ENCODE measurements at regions not wholly inside any gene's neighbourhood (a gene's known extent, or its start where the extent isn't known, plus 50 kb on each side); places are given as distances from the start of the nearest gene placed in this dataset.

- Histone ChIP-seq H3K9ac (no peak overlapping the region), H3F3A (replicated peaks; ENCODE audit: insufficient read depth) (no peaks in the 10 kb centered on the region), H3K4me2 (no peak overlapping the region), H3K4me3 (ENCODE audit: low read depth in 2 of 2, low read length in 1 of 2) (no peak overlapping the region), H2AFZ (ENCODE audit: low read depth) (no peak overlapping the region), H3K4me1 (ENCODE audit: control insufficient read depth in 1 of 2, insufficient read depth in 2 of 2, low read depth in 1 of 2, low read length in 1 of 2) (peaks cover 0 to 2% of the 10 kb centered on the region in 2 experiments; a peak in 2 of 4 replicates), H3K79me2 (ENCODE audit: insufficient read depth) (no peaks in the 10 kb centered on the region), H3K27ac (ENCODE audit: low read depth in 2 of 2, low read length in 1 of 2) (no peak overlapping the region), H3K9me3 (no peaks in the 10 kb centered on the region), H3K36me3 (replicated peaks in 1 of 2; ENCODE audit: control insufficient read depth in 1 of 2, insufficient read depth in 2 of 2, low read length in 1 of 2) (no peaks in the 10 kb centered on the region), H3K27me3 (ENCODE audit: insufficient read depth) (no peaks in the 10 kb centered on the region), H3K9me2 (no peaks in the 10 kb centered on the region), H4K20me1 (ENCODE audit: insufficient read depth) (no peaks in the 10 kb centered on the region)
- WGBS (ENCODE audit: low lambda C conversion rate): 83% methylated on average over 3 of the region's 3 CpGs
- TF ChIP-seq MAX (IDR thresholded peaks at IDR 0.05; ENCODE audit: low read depth) (no peak), MEF2A (IDR thresholded peaks at IDR 0.05; ENCODE audit: borderline replicate concordance, low read depth) (no peak), RXRA (IDR thresholded peaks at IDR 0.05; ENCODE audit: borderline replicate concordance, low read depth) (no peak), TAF1 (IDR thresholded peaks at IDR 0.05; ENCODE audit: borderline replicate concordance, low read depth, low read length) (no peak), EZH2phosphoT487 (IDR thresholded peaks at IDR 0.05; ENCODE audit: borderline replicate concordance, low read depth) (no peak), USF1 (IDR thresholded peaks at IDR 0.05; ENCODE audit: borderline replicate concordance, low read depth) (no peak), EP300 (IDR thresholded peaks at IDR 0.05; ENCODE audit: borderline replicate concordance in 1 of 2, low read depth in 1 of 2, low read length in 1 of 2) (no peak), ZBTB33 (IDR thresholded peaks at IDR 0.05; ENCODE audit: borderline replicate concordance, low read depth) (no peak), FOSL2 (IDR thresholded peaks at IDR 0.05; ENCODE audit: borderline replicate concordance, low read depth) (no peak), RCOR1 (IDR thresholded peaks at IDR 0.05; ENCODE audit: low read length) (no peak), TCF12 (IDR thresholded peaks at IDR 0.05) (no peak), NRF1 (IDR thresholded peaks at IDR 0.05; ENCODE audit: low read depth, low read length) (no peak), FOXJ3 (CRISPR knock-in tag; IDR thresholded peaks at IDR 0.05) (no peak), GABPA (IDR thresholded peaks at IDR 0.05; ENCODE audit: low read depth) (no peak), SIN3A (IDR thresholded peaks at IDR 0.05; ENCODE audit: borderline replicate concordance, low read depth, low read length) (no peak), NFIC (IDR thresholded peaks at IDR 0.05; ENCODE audit: borderline replicate concordance) (no peak), CHD2 (IDR thresholded peaks at IDR 0.05; ENCODE audit: low read length, partially characterized antibody) (no peak)
- TF ChIP-seq, protein P1, sequence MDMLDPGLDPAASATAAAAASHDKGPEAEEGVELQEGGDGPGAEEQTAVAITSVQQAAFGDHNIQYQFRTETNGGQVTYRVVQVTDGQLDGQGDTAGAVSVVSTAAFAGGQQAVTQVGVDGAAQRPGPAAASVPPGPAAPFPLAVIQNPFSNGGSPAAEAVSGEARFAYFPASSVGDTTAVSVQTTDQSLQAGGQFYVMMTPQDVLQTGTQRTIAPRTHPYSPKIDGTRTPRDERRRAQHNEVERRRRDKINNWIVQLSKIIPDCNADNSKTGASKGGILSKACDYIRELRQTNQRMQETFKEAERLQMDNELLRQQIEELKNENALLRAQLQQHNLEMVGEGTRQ (IDR thresholded peaks at IDR 0.05; ENCODE audit: borderline replicate concordance, low read depth, low read length): no peak
- ChIA-PET POLR2A (no interaction called here), CTCF (no interaction called here)
- no peak for DNase-seq
These were observed 156.2 kb downstream of the TMCO5A start for GRCh38 chr15:38090678-38091077.

Measured in SK-N-SH (cell line).